ENCODE measurements at regions not wholly inside any gene's neighbourhood (a gene's known extent, or its start where the extent isn't known, plus 50 kb on each side); places are given as distances from the start of the nearest gene placed in this dataset.
A peak's percentile ranks its signal among the peaks of the same experiment; 100 is the strongest.

GRCh38 chr1:102562380-102562779 lies 545.9 kb downstream of the COL11A1 start:
- Histone ChIP-seq H3K9me3 (replicated peaks; ENCODE audit: insufficient read depth, low read length) (no peaks in the 10 kb centered on the region), H2AFZ (ENCODE audit: low read length) (no peak overlapping the region), H3K79me2 (ENCODE audit: low read length) (no peaks in the 10 kb centered on the region), H3K4me3 (ENCODE audit: low read length) (no peak overlapping the region), H3F3A (ENCODE audit: insufficient read depth, low read length) (no peaks in the 10 kb centered on the region), H3K4me1 (ENCODE audit: low read length) (no peaks in the 10 kb centered on the region), H3K9me2 (replicated peaks; ENCODE audit: insufficient read depth, low read length) (no peaks in the 10 kb centered on the region), H3K27ac (ENCODE audit: low read length) (no peak overlapping the region), H3K9ac (ENCODE audit: low read length) (no peak overlapping the region), H4K20me1 (ENCODE audit: insufficient read depth, low read length) (no peaks in the 10 kb centered on the region), H3K4me2 (ENCODE audit: low read depth, low read length) (no peak overlapping the region), H3K36me3 (replicated peaks; ENCODE audit: insufficient read depth, low read length) (no peaks in the 10 kb centered on the region), H3K27me3 (replicated peaks; ENCODE audit: insufficient read depth, low read length) (no peaks in the 10 kb centered on the region)
- DNase-seq, result no peak
- no peak for TF ChIP-seq EZH2 (optimal IDR thresholded peaks at IDR 0.05; ENCODE audit: low read depth, low read length)
- no peak for TF ChIP-seq EZH2phosphoT487 (IDR thresholded peaks at IDR 0.05; ENCODE audit: low read length)
- TF ChIP-seq CTCF (IDR thresholded peaks at IDR 0.05; ENCODE audit: low read length), result no peak

DNA sequence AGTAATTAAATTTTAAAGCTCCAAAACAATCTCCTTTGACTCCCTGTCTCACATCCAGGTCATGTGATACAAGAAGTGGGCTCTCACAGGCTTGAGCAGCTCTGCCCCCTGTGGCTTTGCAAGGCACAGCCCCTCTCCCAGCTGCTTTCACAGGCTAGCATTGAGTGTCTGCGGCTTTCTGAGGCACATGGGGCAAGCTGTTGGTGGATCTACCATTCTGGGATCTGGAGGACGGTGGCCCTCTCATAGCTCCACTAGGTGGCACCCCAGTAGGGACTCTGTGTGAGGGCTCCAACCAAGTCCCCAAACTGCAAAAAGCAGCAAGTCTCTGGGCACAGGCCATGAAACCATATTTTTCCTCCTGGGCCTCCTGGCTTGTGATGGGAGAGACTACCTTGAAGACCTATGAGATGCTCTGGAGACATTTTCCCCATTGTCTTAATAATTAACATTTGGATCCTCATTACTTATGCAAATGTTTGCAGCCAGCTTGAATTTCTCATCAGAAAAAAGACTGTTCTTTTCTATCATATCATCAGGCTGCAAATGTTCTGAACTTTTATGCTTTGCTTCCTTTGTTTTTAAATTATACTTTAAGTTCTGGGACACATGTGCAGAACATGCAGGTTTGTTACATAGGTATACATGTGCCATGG lies 554.1 kb upstream of the OLFM3 start:
- H3K9ac ChIP-seq (ENCODE audit: low read length), result no peak overlapping the region
- no peaks in the 10 kb centered on the region for H3K9me3 ChIP-seq (replicated peaks; ENCODE audit: insufficient read depth, low read length)
- H3K4me3 ChIP-seq (ENCODE audit: low read length), result no peak overlapping the region
- H2AFZ ChIP-seq (ENCODE audit: low read length), result no peak overlapping the region
- H3K36me3 ChIP-seq (replicated peaks; ENCODE audit: insufficient read depth, low read length), result no peaks in the 10 kb centered on the region
- no peaks in the 10 kb centered on the region for H3K79me2 ChIP-seq (ENCODE audit: low read length)
- H3F3A ChIP-seq (ENCODE audit: insufficient read depth, low read length), result no peaks in the 10 kb centered on the region
- H3K27me3 ChIP-seq (replicated peaks; ENCODE audit: insufficient read depth, low read length), result no peaks in the 10 kb centered on the region
- TF ChIP-seq EZH2 (optimal IDR thresholded peaks at IDR 0.05; ENCODE audit: low read depth, low read length), result no peak
- TF ChIP-seq CTCF (IDR thresholded peaks at IDR 0.05; ENCODE audit: low read length), result no peak; the same call in 1 of the 2 replicates
- no peak overlapping the region for H3K4me2 ChIP-seq (ENCODE audit: low read depth, low read length)
- no peak overlapping the region for H3K27ac ChIP-seq (ENCODE audit: low read length)
- no peaks in the 10 kb centered on the region for H3K4me1 ChIP-seq (ENCODE audit: low read length)
- no peaks in the 10 kb centered on the region for H4K20me1 ChIP-seq (ENCODE audit: insufficient read depth, low read length)
- no peaks in the 10 kb centered on the region for H3K9me2 ChIP-seq (replicated peaks; ENCODE audit: insufficient read depth, low read length)
- peak; percentile 9 for DNase-seq

- no peaks in the 10 kb centered on the region for H3F3A ChIP-seq (ENCODE audit: insufficient read depth, low read length)
- no peak for DNase-seq
- H2AFZ ChIP-seq (ENCODE audit: low read length), result no peak overlapping the region
- H3K4me2 ChIP-seq (ENCODE audit: low read depth, low read length), result no peak overlapping the region
- H3K27ac ChIP-seq (ENCODE audit: low read length), result no peak overlapping the region
- no peak for TF ChIP-seq CTCF (IDR thresholded peaks at IDR 0.05; ENCODE audit: low read length)
- TF ChIP-seq EZH2phosphoT487 (IDR thresholded peaks at IDR 0.05; ENCODE audit: low read length), result no peak
- no peak for TF ChIP-seq EZH2 (optimal IDR thresholded peaks at IDR 0.05; ENCODE audit: low read depth, low read length)
- no peaks in the 10 kb centered on the region for H3K9me3 ChIP-seq (replicated peaks; ENCODE audit: insufficient read depth, low read length)
- H3K36me3 ChIP-seq (replicated peaks; ENCODE audit: insufficient read depth, low read length), result no peaks in the 10 kb centered on the region
- H3K9me2 ChIP-seq (replicated peaks; ENCODE audit: insufficient read depth, low read length), result no peaks in the 10 kb centered on the region
- no peaks in the 10 kb centered on the region for H3K27me3 ChIP-seq (replicated peaks; ENCODE audit: insufficient read depth, low read length)
- no peaks in the 10 kb centered on the region for H3K4me1 ChIP-seq (ENCODE audit: low read length)
- no peaks in the 10 kb centered on the region for H4K20me1 ChIP-seq (ENCODE audit: insufficient read depth, low read length)
- no peaks in the 10 kb centered on the region for H3K79me2 ChIP-seq (ENCODE audit: low read length)
- no peak overlapping the region for H3K4me3 ChIP-seq (ENCODE audit: low read length)
- no peak overlapping the region for H3K9ac ChIP-seq (ENCODE audit: low read length)
Observed at GRCh38 chr1:102546251-102546650, 549.5 kb upstream of the OLFM3 start.

Measured in MM.1S (cell line).